SIG-M5 (cell line): ENCODE measurements at regions not wholly inside any gene's neighbourhood (a gene's known extent, or its start where the extent isn't known, plus 50 kb on each side); places are given as distances from the start of the nearest gene placed in this dataset.
"Not testable (repeated sequence)": the region's sequence is repeated elsewhere in the genome, so short reads cannot be mapped to it uniquely, and the experiment has no call there.

ENCODE experiments used
- DNase-seq: peaks from one replicate; lab custom pipeline; 2025; lab: John Stamatoyannopoulos, UW

DNA sequence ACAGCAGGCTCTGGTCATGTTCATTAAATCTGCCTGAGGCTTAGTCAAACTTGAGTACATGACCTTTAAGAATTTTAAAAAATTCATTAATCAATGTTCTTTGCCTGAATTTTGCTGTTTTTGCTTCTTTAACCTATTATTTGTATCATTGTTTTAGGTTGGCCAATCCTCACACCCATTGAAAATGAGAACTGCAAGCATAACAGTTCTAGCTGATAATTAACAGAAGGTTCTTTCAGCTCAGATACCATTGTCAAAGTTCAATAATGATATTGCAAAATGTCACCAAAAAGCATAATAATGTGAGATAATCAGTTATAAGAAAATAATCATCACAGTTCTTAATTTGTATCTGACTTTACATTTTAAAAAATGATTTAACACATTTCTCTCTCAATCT is 583.1 kb downstream of the TFAP2A start:
- DNase-seq: no peak

- DNase-seq: no peak
Observed at GRCh38 chr6:9830808-9831207, 584.1 kb downstream of the TFAP2A start.

GRCh38 chr6:9825526-9825925 is 589.3 kb downstream of the TFAP2A start:
- DNase-seq: no peak

DNA sequence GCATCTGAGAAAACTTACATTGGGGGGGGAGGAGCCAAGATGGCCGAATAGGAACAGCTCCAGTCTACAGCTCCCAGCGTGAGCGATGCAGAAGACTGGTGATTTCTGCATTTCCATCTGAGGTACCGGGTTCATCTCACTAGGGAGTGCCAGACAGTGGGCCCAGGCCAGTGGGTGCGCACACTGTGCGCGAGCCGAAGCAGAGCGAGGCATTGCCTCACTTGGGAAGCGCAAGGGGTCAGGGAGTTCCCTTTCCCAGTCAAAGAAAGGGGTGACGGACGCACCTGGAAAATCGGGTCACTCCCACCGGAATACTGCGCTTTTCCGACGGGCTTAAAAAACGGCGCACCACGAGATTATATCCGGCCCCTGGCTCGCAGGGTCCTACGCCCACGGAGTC is 604.1 kb downstream of the TFAP2A start:
- not testable (repeated sequence) for DNase-seq

- no peak for DNase-seq
Observed at GRCh38 chr6:9810286-9810685, 604.6 kb downstream of the TFAP2A start.

DNA sequence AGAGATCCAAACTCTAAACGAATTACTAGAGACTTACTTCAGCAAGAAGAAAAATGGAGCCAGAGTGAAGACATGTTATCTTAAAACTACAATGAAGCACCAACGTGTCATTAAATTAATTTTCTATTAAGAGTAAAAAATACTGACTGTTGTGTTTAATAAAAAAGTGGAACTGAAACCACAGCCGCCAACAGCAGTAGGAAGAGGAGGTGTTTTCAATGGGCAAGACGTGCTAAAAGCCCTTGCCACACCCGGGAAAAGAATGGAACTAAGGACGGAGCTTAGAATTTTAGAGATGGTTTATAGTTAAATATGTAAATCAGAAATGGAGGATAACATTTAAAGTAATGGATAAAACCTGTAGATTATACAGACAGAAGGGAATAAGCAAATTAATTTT is 608.7 kb downstream of the TFAP2A start:
- DNase-seq: no peak

DNA sequence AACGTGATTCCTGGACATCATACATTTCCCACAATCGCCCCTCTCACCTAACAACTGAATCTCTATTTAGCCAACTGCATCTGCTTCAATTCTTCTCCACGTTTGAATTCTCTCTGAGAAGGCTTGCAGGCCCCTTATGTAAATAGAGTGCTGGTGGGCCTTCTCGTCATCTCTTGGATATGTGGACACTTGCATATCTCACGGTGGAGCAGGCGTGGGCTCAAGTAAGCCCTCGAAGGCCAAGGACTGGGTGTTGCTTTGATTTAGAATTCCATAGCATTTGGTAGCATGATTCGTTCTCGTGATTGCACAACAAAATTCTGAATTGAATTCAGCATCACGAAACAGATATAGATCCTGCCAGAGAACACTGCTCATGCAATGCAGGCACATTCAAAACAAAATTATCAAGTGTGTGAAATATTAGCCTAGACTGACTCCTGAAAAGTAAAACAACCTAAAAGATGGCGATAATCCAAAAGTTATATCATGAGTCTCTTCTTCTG is 613.6 kb downstream of the TFAP2A start:
- DNase-seq: no peak

DNA sequence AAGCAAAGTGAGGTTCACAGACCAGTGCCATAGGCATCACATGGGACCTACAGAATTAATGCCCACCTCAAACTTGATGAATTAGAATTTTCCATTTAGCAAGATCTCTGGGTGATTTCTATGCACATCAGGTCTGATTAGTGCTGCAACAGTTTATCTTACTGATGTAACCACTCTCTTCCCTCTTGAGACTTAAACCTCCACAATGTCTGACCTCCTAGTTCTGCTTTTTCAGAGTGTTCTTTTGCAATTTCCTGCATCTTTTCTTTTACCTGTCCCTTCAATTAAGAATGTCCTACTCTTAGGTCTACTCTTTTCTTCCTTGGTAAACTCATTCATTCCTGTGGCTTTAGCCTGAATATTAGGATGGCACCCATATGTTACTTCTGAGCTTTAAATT is 615.3 kb downstream of the TFAP2A start:
- no peak for DNase-seq

DNA sequence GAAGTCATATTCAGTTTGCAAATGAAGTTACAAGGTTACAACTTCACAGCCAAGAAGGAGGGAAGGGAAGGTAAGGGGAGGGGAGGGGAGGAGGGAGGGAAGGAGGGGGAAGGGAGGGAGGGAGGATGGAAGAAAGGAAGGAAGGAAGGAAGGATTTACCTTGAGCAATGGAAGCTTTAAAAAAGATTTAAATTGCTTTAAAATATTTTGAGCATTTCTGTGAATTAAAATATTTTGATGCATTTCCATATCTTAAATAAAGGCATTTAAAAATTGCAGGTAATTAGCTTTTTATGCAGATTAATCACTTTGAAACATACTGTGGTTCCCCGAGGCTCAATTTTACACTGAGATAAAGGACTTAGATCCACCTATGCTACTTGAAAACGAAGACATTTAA is 618.0 kb downstream of the TFAP2A start:
- no peak for DNase-seq

DNA sequence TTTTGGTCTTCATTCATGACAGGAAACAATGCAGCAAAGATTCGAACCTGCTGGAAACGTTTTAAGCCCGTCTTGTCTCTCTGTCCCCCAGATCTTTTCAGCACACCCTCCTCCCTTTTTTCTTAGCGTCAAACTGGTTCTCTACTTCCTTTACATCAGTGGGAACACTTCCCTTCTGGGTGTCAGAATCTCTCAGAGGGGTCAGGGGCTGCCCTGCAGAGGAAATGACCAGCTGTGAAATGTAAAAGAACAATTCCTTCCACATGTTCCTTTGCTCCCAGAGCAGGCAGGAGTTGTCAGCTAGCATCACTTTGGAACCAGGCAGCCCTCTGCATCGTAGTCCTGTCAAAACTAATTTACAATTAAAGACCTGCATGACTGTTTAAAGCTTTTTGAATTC is 619.0 kb downstream of the TFAP2A start:
- no peak for DNase-seq

GRCh38 chr6:9789201-9789600 is 625.7 kb downstream of the TFAP2A start:
- DNase-seq: no peak

GRCh38 chr6:9784786-9785185 is 630.1 kb downstream of the TFAP2A start:
- no peak for DNase-seq

- no peak for DNase-seq
Observed at GRCh38 chr6:9783567-9783966, 631.3 kb downstream of the TFAP2A start.

GRCh38 chr6:9766240-9766915 is 648.5 kb downstream of the TFAP2A start:
- no peak for DNase-seq

DNA sequence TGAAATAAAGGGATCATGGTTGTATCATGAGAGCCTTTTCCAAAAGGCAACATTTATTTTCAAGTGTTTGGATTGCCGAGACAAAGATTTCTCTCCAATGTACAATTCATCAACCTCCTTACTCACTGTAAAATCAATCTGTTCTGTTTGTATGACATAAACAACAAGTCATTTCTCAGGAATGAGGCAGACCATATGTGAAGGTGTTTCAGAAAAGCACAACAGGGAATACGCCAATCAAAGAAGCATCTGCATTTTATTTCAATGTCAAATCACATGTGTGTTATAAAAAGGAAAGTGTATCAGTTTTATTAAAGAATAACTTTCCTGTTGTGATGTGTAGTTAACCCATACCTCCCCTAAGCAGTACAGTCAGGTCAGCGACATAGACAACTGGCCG is 653.7 kb downstream of the TFAP2A start:
- no peak for DNase-seq

DNA sequence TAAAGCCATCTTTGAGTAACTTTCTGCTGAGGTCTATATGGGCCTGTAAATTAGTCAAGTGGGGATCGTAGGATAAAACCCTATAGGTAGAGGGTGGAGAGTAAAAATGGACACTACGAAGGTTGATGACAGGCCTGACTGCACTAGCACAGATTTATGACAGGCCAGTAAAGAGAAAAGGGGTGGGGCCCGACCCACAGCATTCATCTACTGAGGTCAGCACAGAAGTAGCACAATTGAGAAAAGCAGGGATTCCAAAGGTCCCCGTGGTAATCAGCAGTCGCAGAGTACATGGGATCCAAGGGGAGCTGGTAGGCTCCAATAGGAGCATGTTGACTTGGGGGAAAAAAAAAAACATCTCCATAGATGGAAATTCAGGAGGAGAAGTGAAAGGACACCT is 660.4 kb downstream of the TFAP2A start:
- no peak for DNase-seq

- DNase-seq: no peak
Observed at GRCh38 chr6:9745966-9746365, 668.9 kb downstream of the TFAP2A start.

GRCh38 chr6:9745476-9745875 is 669.4 kb downstream of the TFAP2A start:
- no peak for DNase-seq

- no peak for DNase-seq
Observed at GRCh38 chr6:9744119-9744518, 670.8 kb downstream of the TFAP2A start.

GRCh38 chr6:9732056-9732455 is 682.8 kb downstream of the TFAP2A start:
- no peak for DNase-seq

GRCh38 chr6:9725776-9726175 is 689.1 kb downstream of the TFAP2A start:
- DNase-seq: not testable (repeated sequence)

- no peak for DNase-seq
Observed at GRCh38 chr6:9717568-9717967, 697.3 kb downstream of the TFAP2A start.

DNA sequence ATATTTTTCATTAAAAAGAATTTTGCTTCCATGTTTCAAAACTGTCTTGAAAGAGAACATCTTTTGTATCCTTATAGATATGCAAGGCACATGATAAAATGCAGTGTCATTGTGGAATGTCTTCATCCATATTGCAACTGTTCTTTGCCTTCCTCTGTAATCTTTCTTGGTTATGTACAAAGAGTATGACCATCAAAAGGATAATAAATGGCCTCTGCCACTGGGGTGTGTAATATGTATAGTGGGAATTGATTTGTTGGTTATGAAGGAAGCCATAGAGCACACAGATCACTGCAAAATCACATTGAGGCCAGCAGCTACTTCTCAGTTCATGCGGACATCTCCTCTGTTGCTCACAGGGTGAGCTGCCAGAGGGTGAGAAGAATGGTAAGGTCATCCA is 703.5 kb downstream of the TFAP2A start:
- DNase-seq: no peak

DNA sequence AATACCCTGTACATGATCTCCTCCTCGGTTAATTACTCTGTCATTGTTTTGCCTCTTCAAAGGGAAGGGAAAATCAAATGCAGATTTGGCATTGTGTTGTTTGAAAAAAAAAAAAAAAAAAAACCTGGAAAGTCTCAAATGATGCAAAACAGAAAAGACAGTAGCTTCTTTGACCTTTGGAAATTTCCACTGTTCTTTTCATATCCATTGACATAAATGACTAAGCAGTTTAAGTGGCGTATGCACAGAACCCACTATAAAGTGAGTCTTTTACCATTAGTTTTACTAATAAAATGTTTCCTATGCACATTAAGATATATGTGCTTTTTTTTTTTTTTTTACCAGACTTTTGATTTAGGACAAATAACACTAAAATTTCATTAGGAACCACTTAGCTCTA is 704.3 kb downstream of the TFAP2A start:
- no peak for DNase-seq
